ENCODE measurements at regions not wholly inside any gene's neighbourhood (a gene's known extent, or its start where the extent isn't known, plus 50 kb on each side); places are given as distances from the start of the nearest gene placed in this dataset.

DNA sequence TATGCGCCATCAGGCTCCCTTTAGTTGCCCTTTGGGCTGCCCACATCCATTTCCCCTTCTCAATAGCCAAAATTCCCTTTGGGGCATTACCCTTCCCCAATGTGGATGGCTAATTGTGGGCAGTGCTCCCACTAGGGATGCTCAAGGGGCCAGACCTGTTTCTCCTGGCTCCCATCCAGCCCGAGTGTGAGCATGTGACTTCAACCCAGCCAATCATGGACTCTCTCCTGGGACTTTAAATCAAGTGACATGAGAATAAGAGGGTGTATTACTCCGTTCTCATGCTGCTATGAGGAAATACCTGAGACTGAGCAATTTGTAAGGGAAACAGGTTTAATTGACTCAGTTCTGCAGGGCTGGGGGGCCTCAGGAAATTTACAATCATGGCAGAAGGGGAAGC lies 60.9 kb upstream of the WSB1 start:
- TF ChIP-seq CTCF (optimal IDR thresholded peaks at IDR 0.05 in 1 of 3, IDR thresholded peaks at IDR 0.05 in 1 of 3, conservative IDR thresholded peaks at IDR 0.05 in 1 of 3; ENCODE audit: extremely low read depth in 1 of 3, insufficient read depth in 2 of 3, low read length in 3 of 3) (no peak), EZH2 (IDR thresholded peaks at IDR 0.05; ENCODE audit: low read length) (no peak)

Measured in keratinocyte (primary cell).